NCI-H187 treated with DMSO at 0.1 percent for 48 hours (cell line): ENCODE measurements at regions not wholly inside any gene's neighbourhood (a gene's known extent, or its start where the extent isn't known, plus 50 kb on each side); places are given as distances from the start of the nearest gene placed in this dataset.
"Not testable (repeated sequence)": the region's sequence is repeated elsewhere in the genome, so short reads cannot be mapped to it uniquely, and the experiment has no call there.

ENCODE experiments used
- DNase-seq: peaks from one replicate; lab custom pipeline; 2025; lab: John Stamatoyannopoulos, UW

- DNase-seq = no peak
Observed at GRCh38 chr7:81135324-81135723, 216.5 kb upstream of the SEMA3C start.

DNA sequence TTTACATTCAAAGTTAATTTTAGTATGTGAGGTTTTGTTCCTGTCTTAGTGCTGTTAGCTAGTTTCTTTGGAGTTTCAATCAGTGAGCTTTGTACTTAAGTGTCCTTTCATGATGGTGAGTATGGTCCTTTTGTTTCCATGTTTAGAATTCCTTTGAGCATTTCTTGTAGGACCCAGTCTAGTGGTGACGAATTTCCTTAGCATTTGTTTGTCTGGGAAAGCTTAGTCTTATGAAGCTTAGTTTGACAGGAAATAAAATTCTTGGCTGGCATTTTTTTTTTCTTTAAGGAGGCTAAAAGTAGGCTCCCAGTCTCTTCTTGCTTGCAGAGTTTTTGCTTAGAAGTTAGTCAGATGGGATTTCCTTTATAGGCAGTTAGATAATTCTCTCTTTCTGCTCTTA, 209.2 kb upstream of the SEMA3C start:
- no peak for DNase-seq

DNA sequence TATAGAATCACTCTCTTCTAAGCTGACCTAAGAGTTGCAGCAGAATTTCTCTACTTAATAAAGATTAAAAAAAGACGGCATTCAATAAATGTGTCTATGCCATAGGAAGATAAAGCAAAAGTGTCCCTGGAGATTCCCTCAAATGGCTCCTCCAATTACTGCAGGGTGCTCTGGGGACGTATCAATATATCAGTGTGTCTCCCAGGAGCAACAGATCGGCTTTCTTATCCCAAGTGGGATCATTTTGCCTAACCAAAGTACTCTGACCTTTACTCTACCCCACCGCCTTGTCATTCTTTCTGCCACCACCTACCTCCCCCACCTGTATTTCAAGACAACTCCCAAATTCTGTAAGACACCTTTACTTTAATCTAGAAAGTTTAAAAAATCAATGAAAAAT, 202.0 kb upstream of the SEMA3C start:
- DNase-seq = no peak

DNA sequence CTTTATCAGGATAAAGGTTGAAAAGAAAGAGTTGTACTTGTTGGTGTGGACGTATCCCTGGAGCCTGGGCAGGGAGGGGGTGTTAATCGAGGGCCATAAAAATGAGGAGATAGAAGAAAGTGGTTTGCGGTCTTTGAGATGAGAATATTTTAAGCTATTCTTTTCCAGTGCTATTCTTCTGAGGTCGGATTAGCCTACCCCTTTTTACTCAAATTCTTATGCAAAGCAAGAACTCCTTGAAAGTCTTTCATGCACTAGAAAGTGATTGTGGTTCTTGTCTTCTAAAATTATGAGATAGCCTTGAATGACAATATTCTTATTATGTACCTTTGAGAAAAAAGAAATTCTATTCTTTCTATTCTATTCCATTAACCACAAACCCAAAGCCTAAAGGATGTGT, 201.3 kb upstream of the SEMA3C start:
- DNase-seq = no peak

DNA sequence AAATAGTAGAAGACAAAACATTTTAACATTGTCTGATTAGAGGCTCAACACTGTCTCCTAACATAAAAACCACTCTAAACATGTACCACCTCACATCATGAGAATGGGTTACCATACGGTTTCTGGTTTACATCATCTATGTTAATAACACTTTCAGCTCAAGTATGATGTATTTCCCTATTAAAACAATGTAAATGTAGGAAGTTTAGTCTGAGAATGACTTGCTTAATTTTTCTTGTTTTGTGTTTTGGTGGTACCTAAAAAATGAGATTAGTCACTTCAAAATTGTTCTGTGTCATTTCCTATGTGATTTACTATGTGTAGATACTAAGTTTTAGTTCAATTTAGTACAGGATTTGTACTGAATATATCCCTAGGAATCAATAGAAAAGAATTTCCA, 195.8 kb upstream of the SEMA3C start:
- DNase-seq = no peak

- no peak for DNase-seq
Observed at GRCh38 chr7:81112731-81113130, 193.9 kb upstream of the SEMA3C start.

- no peak for DNase-seq
Observed at GRCh38 chr7:81111781-81112540, 193.1 kb upstream of the SEMA3C start.

DNA sequence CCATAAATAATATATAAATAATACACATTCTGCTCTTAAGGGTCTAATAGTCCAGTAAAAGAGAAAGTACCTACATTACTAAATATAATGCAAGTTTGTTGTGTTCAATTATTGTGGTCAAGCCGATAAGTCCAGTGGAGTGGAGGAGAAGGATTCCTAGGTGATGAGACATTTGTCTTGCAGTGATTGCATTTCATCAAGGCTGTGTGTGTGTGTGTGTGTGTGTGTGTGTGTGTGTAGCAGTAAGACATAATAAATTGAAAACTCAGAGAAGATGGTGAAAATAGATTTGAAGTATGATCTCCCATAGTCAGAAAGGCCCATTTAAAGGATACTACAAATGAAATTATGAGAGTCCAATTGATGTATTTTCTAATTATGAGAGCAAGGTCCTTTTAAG, 192.5 kb upstream of the SEMA3C start:
- no peak for DNase-seq

DNA sequence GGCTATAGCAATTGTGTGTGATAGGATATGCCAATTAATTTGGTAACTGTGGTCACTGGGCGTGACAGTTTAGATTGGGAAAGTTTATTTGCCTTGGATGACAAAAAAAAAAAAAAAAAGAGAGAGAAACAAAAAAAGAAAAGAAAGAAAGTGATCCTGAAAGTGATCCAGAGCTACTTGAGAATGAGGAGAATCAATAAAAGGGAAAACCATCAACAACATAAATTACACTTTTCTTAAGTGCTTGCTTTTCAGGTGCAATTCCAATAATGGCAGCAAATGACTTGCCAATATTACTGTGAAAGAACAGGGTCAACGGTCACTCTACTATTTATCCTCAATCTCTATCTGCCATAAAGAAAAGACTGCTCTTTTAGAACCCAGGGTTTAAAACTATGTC, 191.8 kb upstream of the SEMA3C start:
- DNase-seq = no peak

DNA sequence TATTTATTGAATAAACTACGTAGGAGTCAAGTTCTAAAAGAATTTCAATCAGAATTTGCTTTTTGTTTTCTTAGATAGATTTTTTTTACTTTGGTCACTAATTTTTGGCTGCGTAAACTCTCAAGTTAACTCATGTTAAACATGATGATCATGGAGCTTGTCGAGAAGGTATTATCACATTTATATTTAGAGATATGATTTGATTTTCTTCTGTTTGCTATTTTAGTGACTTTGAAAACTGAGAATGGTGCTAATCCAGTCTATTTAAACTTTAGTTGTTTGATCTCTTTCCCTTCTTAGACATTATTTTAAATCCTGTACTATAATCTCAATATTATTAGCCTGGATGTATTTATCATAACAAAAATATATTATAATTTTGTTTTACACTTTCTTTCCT, 179.4 kb upstream of the SEMA3C start:
- no peak for DNase-seq

GRCh38 chr7:81094952-81095351, 176.1 kb upstream of the SEMA3C start:
- no peak for DNase-seq

DNA sequence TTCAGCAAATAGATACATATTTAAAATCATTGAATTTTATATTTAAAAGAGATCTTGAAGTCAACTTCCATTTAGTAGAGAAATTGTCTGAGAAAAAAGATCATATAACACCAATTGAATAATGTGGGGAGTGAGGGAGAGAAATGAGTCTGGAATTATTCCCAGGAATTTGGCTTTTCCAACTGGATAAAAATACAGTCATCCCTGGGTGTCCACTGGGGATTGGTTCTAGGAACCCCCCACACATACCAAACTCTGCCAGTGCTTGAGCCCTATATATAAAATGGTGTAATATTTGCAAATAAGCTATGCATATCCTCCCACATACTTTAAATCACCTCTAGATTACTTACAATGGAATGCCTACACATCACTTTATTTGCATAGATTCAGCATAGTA, 162.8 kb upstream of the SEMA3C start:
- DNase-seq = no peak

GRCh38 chr7:81080553-81080952, 161.7 kb upstream of the SEMA3C start:
- no peak for DNase-seq

- no peak for DNase-seq
Observed at GRCh38 chr7:81079746-81080145, 160.9 kb upstream of the SEMA3C start.

GRCh38 chr7:81075150-81075549, 156.3 kb upstream of the SEMA3C start:
- no peak for DNase-seq

DNA sequence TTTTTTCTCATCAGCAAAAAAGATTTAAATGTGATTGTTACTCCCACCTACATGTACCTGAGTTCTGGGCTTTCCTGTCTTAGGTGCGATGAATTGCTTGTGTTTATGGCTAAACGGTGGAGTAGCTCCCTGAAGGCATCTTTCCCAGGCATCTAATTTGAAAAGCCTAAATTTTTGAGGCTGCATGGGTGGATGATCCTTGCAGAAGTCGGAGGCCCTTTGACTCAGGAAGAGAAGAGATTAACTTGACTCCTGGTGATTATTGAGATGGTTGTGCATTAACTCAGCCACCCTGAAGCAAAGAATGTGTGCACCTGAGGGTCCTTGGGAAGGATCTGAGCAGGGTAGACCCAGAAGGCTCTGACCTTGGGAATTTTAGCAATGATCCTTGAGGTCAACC, 155.6 kb upstream of the SEMA3C start:
- no peak for DNase-seq

DNA sequence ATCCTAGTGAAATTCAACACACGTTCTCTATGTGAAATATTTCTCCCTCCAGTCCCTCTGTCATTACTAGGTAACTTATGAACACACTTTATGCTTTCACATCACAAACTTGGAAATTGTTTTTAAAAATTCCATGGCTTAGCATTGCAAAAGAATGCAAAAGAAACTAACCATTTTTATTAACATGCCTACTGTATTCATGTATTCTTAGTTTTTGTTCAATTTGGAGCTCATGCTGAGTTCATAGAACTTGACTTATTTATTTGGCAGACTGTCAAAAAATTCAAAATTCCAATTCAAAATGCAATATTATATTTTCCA, 155.0 kb upstream of the SEMA3C start:
- DNase-seq = no peak

DNA sequence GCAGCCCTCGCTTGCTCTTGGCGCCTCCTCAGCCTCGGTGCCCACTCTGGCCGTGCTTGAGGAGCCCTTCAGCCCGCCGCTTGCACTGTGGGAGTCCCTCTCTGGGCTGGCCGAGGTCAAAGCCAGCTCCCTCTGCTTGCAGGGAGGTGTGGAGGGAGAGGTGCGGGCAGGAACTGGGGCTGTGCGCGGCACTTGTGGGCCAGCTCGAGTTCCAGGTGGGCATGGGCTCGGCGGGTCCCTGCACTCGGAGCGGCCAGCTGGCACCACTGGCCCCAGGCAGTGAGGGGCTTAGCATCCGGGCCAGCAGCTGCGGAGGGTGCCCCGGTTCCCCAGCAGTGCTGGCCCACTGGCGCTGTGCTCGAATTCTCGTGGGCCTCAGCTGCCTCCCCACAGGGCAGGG, 152.1 kb upstream of the SEMA3C start:
- no peak for DNase-seq

GRCh38 chr7:81066797-81067196, 147.9 kb upstream of the SEMA3C start:
- DNase-seq = no peak

- DNase-seq = no peak
Observed at GRCh38 chr7:81064426-81064825, 145.6 kb upstream of the SEMA3C start.

- no peak for DNase-seq
Observed at GRCh38 chr7:81062755-81063154, 143.9 kb upstream of the SEMA3C start.

DNA sequence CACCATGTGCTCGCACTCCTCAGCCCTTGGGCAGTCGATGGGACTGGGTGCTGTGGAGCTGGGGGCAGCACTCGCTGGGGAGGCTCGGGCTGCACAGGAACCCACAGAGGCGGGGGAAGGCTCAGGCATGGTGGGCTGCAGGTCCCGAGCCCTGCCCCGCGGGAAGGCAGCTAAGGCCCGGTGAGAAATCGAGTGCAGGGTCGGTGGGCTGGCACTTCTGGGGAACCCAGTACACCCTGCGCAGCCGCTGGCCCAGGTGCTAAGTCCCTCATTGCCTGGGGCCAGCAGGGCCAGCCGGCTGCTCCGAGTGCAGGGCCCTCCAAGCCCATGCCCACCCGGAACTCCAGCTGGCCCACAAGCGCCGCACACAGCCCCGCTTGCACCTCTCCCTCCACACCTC, 138.6 kb upstream of the SEMA3C start:
- not testable (repeated sequence) for DNase-seq

DNA sequence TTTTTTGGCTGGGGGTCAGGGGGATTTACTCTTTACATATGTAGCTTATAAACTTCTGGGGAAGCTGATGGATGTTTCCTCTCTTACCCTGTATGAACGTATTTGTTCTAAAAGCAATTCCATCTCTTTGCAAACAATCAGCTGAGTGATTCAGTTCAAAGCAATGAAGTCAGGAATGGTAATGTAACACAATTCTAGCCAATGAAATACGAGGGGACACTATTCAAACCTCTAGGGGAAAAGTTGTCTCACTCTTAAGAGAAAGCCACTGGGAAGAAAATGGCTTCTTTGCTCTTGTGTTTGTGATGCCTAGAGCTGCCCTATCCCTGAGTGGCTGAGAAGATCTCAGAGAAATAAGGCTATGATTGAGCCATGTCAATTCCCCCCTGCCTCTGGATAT, 134.8 kb upstream of the SEMA3C start:
- DNase-seq = no peak

GRCh38 chr7:81051811-81052413, 133.1 kb upstream of the SEMA3C start:
- no peak for DNase-seq
